ENCODE measurements at regions not wholly inside any gene's neighbourhood (a gene's known extent, or its start where the extent isn't known, plus 50 kb on each side); places are given as distances from the start of the nearest gene placed in this dataset.

DNA sequence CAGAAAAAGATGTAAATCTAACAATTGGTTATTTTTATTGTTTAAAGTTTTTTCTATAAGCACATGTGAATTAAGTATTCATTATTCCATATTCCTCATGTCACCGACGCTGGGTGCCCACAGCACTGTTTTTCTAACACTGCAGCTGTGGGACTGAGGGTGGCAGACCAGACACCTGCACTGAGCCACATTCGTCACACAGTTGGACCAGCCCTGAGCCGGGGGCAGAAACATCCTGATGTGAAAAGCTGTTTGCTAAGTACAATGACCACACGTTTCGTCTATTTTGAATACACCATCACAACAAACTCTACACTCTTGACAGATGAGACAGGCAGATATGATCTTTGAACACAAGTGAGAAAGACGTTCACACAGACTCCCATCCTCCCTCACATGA, 749.5 kb downstream of the KCNJ18 start:
- H3K36me3 ChIP-seq (ENCODE audit: low read depth, missing control alignments), result no peaks in the 10 kb centered on the region
- H3K4me3 ChIP-seq, result no peak overlapping the region
- no peak overlapping the region for H3K27ac ChIP-seq
- no peaks in the 10 kb centered on the region for H3K27me3 ChIP-seq
- no peak for DNase-seq
- WGBS, 2 donors, result 70 to 73% methylated on average over 7 of the region's 7 CpGs
- no peaks in the 10 kb centered on the region for H3K9me3 ChIP-seq
- intact Hi-C loops (cut with DNase I; ENCODE audit: low total_unique reads), result no loop called here
- H3K4me1 ChIP-seq, result peaks cover 4% of the 10 kb centered on the region
- TF ChIP-seq, protein P1, sequence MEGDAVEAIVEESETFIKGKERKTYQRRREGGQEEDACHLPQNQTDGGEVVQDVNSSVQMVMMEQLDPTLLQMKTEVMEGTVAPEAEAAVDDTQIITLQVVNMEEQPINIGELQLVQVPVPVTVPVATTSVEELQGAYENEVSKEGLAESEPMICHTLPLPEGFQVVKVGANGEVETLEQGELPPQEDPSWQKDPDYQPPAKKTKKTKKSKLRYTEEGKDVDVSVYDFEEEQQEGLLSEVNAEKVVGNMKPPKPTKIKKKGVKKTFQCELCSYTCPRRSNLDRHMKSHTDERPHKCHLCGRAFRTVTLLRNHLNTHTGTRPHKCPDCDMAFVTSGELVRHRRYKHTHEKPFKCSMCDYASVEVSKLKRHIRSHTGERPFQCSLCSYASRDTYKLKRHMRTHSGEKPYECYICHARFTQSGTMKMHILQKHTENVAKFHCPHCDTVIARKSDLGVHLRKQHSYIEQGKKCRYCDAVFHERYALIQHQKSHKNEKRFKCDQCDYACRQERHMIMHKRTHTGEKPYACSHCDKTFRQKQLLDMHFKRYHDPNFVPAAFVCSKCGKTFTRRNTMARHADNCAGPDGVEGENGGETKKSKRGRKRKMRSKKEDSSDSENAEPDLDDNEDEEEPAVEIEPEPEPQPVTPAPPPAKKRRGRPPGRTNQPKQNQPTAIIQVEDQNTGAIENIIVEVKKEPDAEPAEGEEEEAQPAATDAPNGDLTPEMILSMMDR (IDR thresholded peaks at IDR 0.05), result no peak
- no peak for TF ChIP-seq POLR2A (IDR thresholded peaks at IDR 0.05)

DNA sequence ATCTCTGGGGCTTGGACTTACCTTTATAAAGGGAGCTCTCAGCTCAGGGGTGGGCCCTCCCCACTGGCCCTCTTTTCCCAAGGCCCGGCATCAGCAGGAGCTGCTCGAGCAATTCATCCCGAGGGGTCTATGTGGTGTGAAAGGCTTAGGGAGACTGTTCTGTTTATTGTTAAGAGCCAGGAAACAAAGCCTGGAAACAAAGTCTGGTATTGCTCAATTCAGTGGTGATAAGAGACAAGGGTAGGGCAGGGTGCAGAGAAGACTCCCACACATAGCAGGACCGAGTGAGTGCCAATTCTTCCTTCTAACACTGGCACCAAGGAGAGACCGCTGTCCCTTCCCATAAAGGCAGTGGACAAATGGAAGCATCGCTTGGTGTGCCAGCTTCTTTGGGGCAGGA, 750.7 kb downstream of the KCNJ18 start:
- TF ChIP-seq POLR2A (IDR thresholded peaks at IDR 0.05), result no peak
- TF ChIP-seq, protein P1 (IDR thresholded peaks at IDR 0.05), result no peak

DNA sequence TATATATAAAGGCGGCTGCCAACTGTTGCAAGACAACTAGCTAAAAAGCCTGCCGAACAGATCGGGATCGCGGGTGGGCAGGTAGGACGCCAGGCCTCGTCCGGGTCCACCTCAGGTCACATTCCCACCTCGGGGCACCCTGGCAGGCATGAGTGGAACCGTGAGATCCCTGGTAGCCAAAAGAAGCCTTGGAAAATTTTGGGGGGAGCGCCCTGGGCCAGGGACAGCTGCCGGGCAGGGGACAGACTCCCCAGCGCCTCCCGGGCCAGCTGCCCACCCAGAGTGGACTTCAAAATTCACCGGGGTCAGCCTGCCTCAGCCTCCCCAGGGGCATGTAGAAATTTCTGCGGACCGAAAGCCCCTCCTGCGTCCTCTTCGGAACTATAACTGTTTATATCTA, 760.9 kb downstream of the KCNJ18 start:
- TF ChIP-seq POLR2A (IDR thresholded peaks at IDR 0.05), result no peak
- TF ChIP-seq, protein P1 (IDR thresholded peaks at IDR 0.05), result no peak
- H3K27ac ChIP-seq, result no peak overlapping the region
- no peaks in the 10 kb centered on the region for H3K27me3 ChIP-seq
- WGBS, 2 donors, result 67 to 68% methylated on average over 19 of the region's 19 CpGs
- no peak overlapping the region for H3K4me3 ChIP-seq
- no peaks in the 10 kb centered on the region for H3K36me3 ChIP-seq (ENCODE audit: low read depth, missing control alignments)
- H3K9me3 ChIP-seq, result no peaks in the 10 kb centered on the region
- no peaks in the 10 kb centered on the region for H3K4me1 ChIP-seq
- intact Hi-C loops (cut with DNase I; ENCODE audit: low total_unique reads), result no loop called here
- no peak for DNase-seq

More for the DNA sequence above, 750.7 kb downstream of the KCNJ18 start:
- DNase-seq, result peak; percentile 31
- no peaks in the 10 kb centered on the region for H3K36me3 ChIP-seq (ENCODE audit: low read depth, missing control alignments)
- no peak overlapping the region for H3K27ac ChIP-seq
- 58 to 68% methylated on average over 6 of the region's 6 CpGs for WGBS, 2 donors
- H3K27me3 ChIP-seq, result no peaks in the 10 kb centered on the region
- H3K4me3 ChIP-seq, result no peak overlapping the region
- H3K4me1 ChIP-seq, result peaks cover 4% of the 10 kb centered on the region
- H3K9me3 ChIP-seq, result no peaks in the 10 kb centered on the region
- intact Hi-C loops (cut with DNase I; ENCODE audit: low total_unique reads), result no loop called here

DNA sequence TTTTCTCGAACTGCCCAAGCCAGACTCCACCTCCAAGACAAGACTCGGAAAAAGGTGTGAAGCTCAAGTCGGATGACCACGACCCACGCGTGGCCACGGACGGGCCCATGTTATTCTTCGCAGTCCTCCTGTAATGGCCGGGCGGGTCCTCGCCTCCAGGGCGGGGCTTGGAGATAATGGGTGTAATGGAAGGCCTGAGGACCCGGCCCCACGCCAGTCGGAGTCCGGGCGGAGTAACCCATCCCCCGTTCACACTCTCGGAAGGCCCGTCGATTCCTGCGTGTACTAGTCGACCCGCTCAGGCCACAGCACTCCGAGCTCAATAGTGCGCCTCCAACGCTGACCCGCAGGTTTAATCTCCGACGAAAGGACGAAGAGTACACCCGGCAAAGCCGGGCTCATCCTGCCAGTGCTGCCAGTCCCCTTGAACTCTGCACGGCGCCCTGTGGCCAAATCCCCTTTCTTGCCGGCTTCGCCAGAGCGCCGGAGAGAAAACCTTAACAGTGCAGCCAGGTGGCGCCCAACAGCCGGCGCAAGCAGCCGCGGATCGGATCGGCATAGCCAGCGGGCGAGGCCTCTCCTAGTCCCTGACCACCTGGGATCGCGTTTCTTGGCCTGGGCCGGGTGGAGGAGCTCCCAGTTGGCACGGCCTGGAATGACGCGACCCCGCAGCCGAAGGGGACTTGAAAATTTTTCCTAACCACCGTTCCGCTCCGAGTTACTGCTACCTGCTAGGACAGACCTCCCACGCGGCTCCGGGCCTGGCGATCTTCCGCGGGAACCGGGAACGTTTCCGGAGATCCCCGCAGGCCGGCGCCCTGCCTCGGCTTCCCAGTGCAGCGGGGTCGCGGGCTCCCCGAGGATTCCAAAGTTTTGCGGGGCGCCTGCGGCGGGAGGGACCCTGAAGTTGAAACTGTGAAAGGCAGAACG, 762.0 kb downstream of the KCNJ18 start:
- H3K9me3 ChIP-seq, result no peaks in the 10 kb centered on the region
- H3K4me3 ChIP-seq, result peak overlapping the region; percentile 32 to 35
- intact Hi-C loops (cut with DNase I; ENCODE audit: low total_unique reads), result no loop called here
- H3K27ac ChIP-seq, result no peak overlapping the region
- peak; percentile 31 for DNase-seq
- no peaks in the 10 kb centered on the region for H3K36me3 ChIP-seq (ENCODE audit: low read depth, missing control alignments)
- WGBS, 2 donors, result 58 to 59% methylated on average over 58 to 79 of the region's 82 CpGs
- TF ChIP-seq POLR2A (IDR thresholded peaks at IDR 0.05), result no peak
- TF ChIP-seq, protein P1 (IDR thresholded peaks at IDR 0.05), result no peak
- H3K27me3 ChIP-seq, result no peaks in the 10 kb centered on the region
- no peaks in the 10 kb centered on the region for H3K4me1 ChIP-seq

Measured in testis (tissue), 2 donors.